Fibroblast of villous mesenchyme (primary cell): ENCODE measurements at regions not wholly inside any gene's neighbourhood (a gene's known extent, or its start where the extent isn't known, plus 50 kb on each side); places are given as distances from the start of the nearest gene placed in this dataset.
A peak's percentile ranks its signal among the peaks of the same experiment; 100 is the strongest.

Experiments
- DNase-seq: peaks from one replicate; pipeline ENCODE4 v3.0.0-alpha.2; 2010; ENCODE audit warnings: low read depth
- H3K4me3 ChIP-seq: 2 replicates; pipeline ENCODE4 v1.5.1; 2011; ENCODE audit warnings: low read depth, mild to moderate bottlenecking, low read length
- CTCF ChIP-seq: IDR thresholded peaks from 2 replicates; pipeline ENCODE4 v1.5.1; 2012; ENCODE audit warnings: low read depth, mild to moderate bottlenecking, low read length; ENCODE audit not compliant: insufficient read depth

GRCh38 chr6:79150733-79151132 lies 72.7 kb upstream of the PHIP start:
- no peak for DNase-seq
- TF ChIP-seq CTCF: no peak
- H3K4me3 ChIP-seq: no peak overlapping the region

- DNase-seq: no peak
- no peak overlapping the region for H3K4me3 ChIP-seq
- no peak for TF ChIP-seq CTCF
Measured at GRCh38 chr6:79149884-79150283, 71.8 kb upstream of the PHIP start.

- no peak for TF ChIP-seq CTCF
- no peak overlapping the region for H3K4me3 ChIP-seq
- DNase-seq: no peak
Measured at GRCh38 chr6:79146421-79146820, 68.4 kb upstream of the PHIP start.

- no peak overlapping the region for H3K4me3 ChIP-seq
- DNase-seq: no peak
- TF ChIP-seq CTCF: no peak
Measured at GRCh38 chr6:79145301-79145700, 67.2 kb upstream of the PHIP start.

- no peak for TF ChIP-seq CTCF
- no peak for DNase-seq
- H3K4me3 ChIP-seq: no peak overlapping the region
Measured at GRCh38 chr6:79143320-79143898, 65.4 kb upstream of the PHIP start.

GRCh38 chr6:79138146-79138545 lies 60.1 kb upstream of the PHIP start:
- no peak for DNase-seq
- H3K4me3 ChIP-seq: no peak overlapping the region
- no peak for TF ChIP-seq CTCF

GRCh38 chr6:79137671-79138070 lies 59.6 kb upstream of the PHIP start:
- DNase-seq: peak; percentile 8
- no peak for TF ChIP-seq CTCF
- no peak overlapping the region for H3K4me3 ChIP-seq
